ENCODE measurements at regions not wholly inside any gene's neighbourhood (a gene's known extent, or its start where the extent isn't known, plus 50 kb on each side); places are given as distances from the start of the nearest gene placed in this dataset.

DNA sequence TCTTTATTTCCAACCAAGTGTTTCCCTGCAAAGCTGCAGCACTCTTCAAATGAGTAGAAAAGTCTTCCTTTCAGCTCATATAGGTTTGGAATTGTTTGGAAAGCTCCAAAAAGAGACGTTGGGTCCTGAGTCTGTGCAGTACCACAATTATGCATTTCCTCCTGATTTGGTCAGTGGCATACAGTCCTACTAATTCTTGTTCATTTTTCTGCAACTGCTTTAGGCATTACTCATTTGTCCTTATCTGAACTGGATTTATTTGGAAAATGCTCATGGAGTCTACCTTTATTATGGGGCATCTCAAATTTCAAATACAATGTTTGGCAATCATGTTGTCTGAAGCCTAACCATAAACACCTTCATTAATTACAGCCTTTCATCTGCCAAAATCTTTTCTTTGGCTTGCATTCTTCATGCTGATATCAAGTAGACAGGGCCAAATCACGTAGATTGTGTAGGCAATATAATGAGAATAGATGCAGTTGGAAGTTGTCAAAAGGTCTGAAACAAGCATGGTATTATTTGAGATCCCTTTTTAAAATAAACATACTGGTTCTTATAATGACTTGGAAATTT, 232.8 kb downstream of the TLE1 start:
- H3K4me3 ChIP-seq = no peak overlapping the region
- TF ChIP-seq POLR2AphosphoS5 (IDR thresholded peaks at IDR 0.05) (no peak), POLR2A (IDR thresholded peaks at IDR 0.05) (no peak), EP300 (IDR thresholded peaks at IDR 0.05) (no peak)
- TF ChIP-seq, protein P1, sequence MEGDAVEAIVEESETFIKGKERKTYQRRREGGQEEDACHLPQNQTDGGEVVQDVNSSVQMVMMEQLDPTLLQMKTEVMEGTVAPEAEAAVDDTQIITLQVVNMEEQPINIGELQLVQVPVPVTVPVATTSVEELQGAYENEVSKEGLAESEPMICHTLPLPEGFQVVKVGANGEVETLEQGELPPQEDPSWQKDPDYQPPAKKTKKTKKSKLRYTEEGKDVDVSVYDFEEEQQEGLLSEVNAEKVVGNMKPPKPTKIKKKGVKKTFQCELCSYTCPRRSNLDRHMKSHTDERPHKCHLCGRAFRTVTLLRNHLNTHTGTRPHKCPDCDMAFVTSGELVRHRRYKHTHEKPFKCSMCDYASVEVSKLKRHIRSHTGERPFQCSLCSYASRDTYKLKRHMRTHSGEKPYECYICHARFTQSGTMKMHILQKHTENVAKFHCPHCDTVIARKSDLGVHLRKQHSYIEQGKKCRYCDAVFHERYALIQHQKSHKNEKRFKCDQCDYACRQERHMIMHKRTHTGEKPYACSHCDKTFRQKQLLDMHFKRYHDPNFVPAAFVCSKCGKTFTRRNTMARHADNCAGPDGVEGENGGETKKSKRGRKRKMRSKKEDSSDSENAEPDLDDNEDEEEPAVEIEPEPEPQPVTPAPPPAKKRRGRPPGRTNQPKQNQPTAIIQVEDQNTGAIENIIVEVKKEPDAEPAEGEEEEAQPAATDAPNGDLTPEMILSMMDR (IDR thresholded peaks at IDR 0.05) = no peak
- no peaks in the 10 kb centered on the region for H3K27me3 ChIP-seq
- 52 to 61% methylated on average over 2 of the region's 2 CpGs for WGBS, 2 donors
- no peak for ATAC-seq (ENCODE audit: low FRiP score in 2 of 2)
- H3K4me1 ChIP-seq = no peaks in the 10 kb centered on the region
- no peaks in the 10 kb centered on the region for H3K9me3 ChIP-seq
- no peak overlapping the region for H3K27ac ChIP-seq
- no peak for DNase-seq
- no peaks in the 10 kb centered on the region for H3K36me3 ChIP-seq

DNA sequence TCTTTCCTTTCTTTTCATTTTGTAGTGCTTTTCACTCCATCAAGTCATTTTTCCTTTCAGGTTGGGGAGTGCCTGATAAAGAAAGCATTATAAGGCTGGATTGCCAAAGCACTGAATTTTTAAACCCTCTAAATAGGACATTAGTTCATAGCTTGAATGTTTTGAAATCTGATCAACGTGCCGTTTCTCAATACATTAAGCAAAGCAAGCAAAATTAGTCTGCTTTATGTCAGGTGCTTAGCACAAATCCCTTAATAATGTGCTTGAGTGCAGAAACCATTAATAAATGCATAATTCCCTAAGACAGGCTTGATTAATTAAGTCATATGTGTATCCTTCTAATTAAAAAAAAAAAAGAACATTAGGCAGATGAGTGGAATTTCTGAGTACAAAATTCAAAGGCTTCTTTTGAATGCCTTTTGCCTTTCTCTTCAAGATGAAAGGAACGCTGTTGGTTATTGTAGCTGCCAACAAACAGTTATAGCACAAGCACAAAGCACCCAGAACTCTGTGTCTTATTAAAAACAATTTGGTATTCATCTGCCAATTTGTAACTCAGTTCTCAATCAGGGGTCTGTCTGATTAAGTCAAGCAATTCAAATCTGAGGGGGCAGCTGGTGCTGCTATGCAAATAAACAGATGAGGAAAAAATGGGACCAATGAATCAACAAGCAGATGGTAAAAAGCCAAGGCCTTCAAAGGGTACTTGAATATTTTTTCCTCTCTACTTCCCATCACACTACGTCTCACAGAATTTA, 233.7 kb downstream of the TLE1 start:
- 74 to 77% methylated on average over 4 of the region's 4 CpGs for WGBS, 2 donors
- no peak for ATAC-seq (ENCODE audit: low FRiP score in 2 of 2)
- H3K9me3 ChIP-seq = no peaks in the 10 kb centered on the region
- H3K4me3 ChIP-seq = no peak overlapping the region
- no peaks in the 10 kb centered on the region for H3K4me1 ChIP-seq
- no peak for DNase-seq
- no peaks in the 10 kb centered on the region for H3K27me3 ChIP-seq
- no peaks in the 10 kb centered on the region for H3K36me3 ChIP-seq
- TF ChIP-seq POLR2A (IDR thresholded peaks at IDR 0.05) (no peak), POLR2AphosphoS5 (IDR thresholded peaks at IDR 0.05) (no peak), EP300 (IDR thresholded peaks at IDR 0.05) (no peak)
- TF ChIP-seq, protein P1 (IDR thresholded peaks at IDR 0.05) = no peak
- no peak overlapping the region for H3K27ac ChIP-seq

DNA sequence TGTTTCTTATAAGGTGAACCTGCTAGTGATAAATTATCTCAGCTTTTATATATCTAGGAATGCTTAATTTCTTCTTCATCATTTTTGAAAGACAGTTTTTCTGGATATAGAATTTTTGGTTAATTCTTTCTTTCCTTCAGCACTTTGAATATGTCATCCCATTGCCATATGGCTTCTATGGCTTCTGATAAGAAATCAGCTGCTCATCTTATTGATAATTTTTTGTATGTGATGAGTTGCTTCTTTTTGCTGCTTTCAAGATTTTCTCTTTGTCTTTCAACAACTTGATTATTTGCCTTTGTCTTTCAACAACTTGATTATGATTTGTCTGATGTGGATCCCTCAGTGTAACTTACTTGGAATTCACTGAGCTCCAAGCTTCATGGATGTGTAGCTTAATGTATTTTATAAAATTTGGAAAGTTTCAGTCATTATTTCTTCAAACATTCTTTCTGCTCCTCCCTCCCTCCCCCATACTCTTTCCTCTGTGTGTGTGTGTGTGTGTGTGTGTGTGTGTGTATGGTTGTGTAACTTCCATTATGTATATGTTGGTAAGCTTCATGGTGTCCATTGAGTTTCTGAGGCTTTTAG, 243.9 kb downstream of the TLE1 start:
- ATAC-seq (ENCODE audit: low FRiP score in 2 of 2) = no peak
- peaks cover 0 to 30% (median 17%) of the 10 kb centered on the region in 4 donors for H3K9me3 ChIP-seq

DNA sequence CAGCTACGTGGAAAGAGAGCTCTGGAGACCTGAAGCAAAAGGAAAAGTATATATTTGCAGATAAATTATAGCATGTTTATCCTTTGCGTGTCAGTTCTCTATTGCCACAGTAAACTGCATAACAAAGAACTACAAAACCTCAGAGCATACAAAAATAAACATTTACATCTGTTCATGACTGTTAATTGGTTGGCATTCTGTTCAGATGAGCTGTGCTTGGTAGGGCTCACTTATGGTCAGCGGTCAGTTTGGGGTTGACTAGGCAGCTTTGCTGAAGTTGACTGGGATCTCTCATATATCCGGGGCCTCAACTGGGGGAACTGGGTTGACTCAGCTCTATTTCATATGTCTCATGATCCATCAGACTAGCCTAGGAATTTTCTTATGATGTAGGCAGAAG, 257.7 kb downstream of the TLE1 start:
- no peaks in the 10 kb centered on the region for H3K27me3 ChIP-seq
- TF ChIP-seq, protein P1 (IDR thresholded peaks at IDR 0.05) = no peak
- TF ChIP-seq POLR2A (IDR thresholded peaks at IDR 0.05) (no peak), EP300 (IDR thresholded peaks at IDR 0.05) (no peak), POLR2AphosphoS5 (IDR thresholded peaks at IDR 0.05) (no peak)
- peaks cover 0 to 16% (median 10%) of the 10 kb centered on the region in 4 donors for H3K9me3 ChIP-seq
- no peaks in the 10 kb centered on the region for H3K36me3 ChIP-seq
- H3K4me3 ChIP-seq = no peak overlapping the region
- no peak overlapping the region for H3K27ac ChIP-seq
- ATAC-seq (ENCODE audit: low FRiP score in 2 of 2) = no peak
- DNase-seq = no peak
- H3K4me1 ChIP-seq = peaks cover 0 to 3% (median 0%) of the 10 kb centered on the region in 4 donors
- WGBS, 2 donors = 53 to 60% methylated on average over 4 of the region's 4 CpGs

More for the DNA sequence above, 243.9 kb downstream of the TLE1 start:
- Histone ChIP-seq H3K27ac (no peak overlapping the region), H3K4me3 (no peak overlapping the region), H3K36me3 (no peaks in the 10 kb centered on the region), H3K27me3 (no peaks in the 10 kb centered on the region), H3K4me1 (no peaks in the 10 kb centered on the region)
- TF ChIP-seq EP300 (IDR thresholded peaks at IDR 0.05) (no peak), POLR2A (IDR thresholded peaks at IDR 0.05) (no peak), POLR2AphosphoS5 (IDR thresholded peaks at IDR 0.05) (no peak)
- TF ChIP-seq, protein P1 (IDR thresholded peaks at IDR 0.05) = no peak
- DNase-seq = no peak

Data from upper lobe of left lung (tissue), 6 donors.